ENCODE measurements at regions not wholly inside any gene's neighbourhood (a gene's known extent, or its start where the extent isn't known, plus 50 kb on each side); places are given as distances from the start of the nearest gene placed in this dataset.

DNA sequence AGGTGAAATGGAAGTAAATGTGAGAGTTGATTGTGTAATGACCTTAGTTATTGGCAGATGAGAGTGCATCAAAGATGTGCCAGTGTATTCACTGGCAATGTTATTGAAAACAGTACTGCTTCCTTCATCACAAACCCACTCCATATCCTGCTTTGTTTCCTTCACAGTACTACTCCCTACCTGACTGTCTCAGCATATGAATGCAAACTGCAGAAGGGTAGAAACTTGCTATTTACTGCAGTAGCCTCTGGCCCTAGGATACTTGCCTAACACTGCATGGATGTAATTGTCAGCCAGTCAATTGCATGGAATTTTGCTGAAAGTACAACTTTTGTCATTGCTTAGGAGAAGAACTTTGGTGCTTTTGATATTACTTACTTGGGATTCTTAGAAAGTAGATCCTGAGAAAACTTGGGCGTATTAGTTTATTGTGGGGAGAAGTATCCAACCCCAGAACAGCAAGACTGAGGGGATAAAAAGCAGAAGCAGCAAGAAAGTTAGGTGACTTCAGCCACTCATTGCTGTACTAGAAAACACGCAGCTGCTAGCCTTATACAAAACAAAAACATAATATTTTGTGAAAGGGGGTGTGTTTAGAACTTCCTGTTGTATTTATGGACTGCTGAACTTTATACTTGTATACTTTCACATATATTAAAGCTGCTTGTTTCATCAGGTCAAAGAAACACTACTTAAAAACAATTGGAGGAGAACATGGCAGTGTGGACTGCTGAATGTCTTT lies 219.0 kb downstream of the CCNG2 start:
- no peak for TF ChIP-seq TAF1 (IDR thresholded peaks at IDR 0.05; ENCODE audit: low read depth)
- no peak for TF ChIP-seq EGR1 (IDR thresholded peaks at IDR 0.05)

- TF ChIP-seq, protein P1, sequence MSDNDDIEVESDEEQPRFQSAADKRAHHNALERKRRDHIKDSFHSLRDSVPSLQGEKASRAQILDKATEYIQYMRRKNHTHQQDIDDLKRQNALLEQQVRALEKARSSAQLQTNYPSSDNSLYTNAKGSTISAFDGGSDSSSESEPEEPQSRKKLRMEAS (IDR thresholded peaks at IDR 0.05): no peak
- TF ChIP-seq CREB1 (IDR thresholded peaks at IDR 0.05; ENCODE audit: low read depth) (no peak), TEAD4 (IDR thresholded peaks at IDR 0.05) (no peak), NFIC (IDR thresholded peaks at IDR 0.05) (no peak), EP300 (IDR thresholded peaks at IDR 0.05; ENCODE audit: borderline replicate concordance) (no peak)
Observed at GRCh38 chr4:77376788-77377460, 219.9 kb downstream of the CCNG2 start.

DNA sequence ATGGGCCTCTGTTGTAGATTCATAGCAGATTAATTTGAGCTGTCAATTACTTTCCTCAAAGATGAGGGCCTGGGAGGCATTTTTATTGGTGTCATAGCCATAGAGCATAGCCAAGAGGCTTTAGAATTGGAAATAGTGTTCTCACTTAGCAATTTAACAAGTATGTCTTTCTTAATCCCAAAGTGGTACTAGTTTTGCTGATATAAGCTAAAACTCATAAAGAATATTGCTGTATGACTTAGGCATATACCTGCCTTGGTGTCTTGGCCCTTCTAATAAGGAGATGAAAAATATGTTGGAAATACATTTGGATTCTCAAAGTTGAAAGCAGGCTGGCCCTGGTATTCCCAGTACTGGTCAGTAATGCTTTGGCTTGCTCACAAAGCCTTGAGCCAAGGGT lies 221.5 kb upstream of the CXCL13 start:
- no peak for TF ChIP-seq EP300 (IDR thresholded peaks at IDR 0.05; ENCODE audit: borderline replicate concordance)
- TF ChIP-seq, protein P2, sequence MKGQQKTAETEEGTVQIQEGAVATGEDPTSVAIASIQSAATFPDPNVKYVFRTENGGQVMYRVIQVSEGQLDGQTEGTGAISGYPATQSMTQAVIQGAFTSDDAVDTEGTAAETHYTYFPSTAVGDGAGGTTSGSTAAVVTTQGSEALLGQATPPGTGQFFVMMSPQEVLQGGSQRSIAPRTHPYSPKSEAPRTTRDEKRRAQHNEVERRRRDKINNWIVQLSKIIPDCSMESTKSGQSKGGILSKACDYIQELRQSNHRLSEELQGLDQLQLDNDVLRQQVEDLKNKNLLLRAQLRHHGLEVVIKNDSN (IDR thresholded peaks at IDR 0.05): no peak
- TF ChIP-seq TCF12 (IDR thresholded peaks at IDR 0.05; ENCODE audit: low read depth): no peak
- TF ChIP-seq TEAD4 (IDR thresholded peaks at IDR 0.05): no peak
- TF ChIP-seq EGR1 (IDR thresholded peaks at IDR 0.05): no peak
- TF ChIP-seq ZBTB7A (IDR thresholded peaks at IDR 0.05; ENCODE audit: low read depth): no peak
- TF ChIP-seq NFIC (IDR thresholded peaks at IDR 0.05): no peak
- TF ChIP-seq CREB1 (IDR thresholded peaks at IDR 0.05; ENCODE audit: low read depth): no peak
- TF ChIP-seq YY1 (IDR thresholded peaks at IDR 0.05; ENCODE audit: low read depth): no peak
- TF ChIP-seq, protein P1 (IDR thresholded peaks at IDR 0.05): no peak
- TF ChIP-seq FOXM1 (IDR thresholded peaks at IDR 0.05; ENCODE audit: borderline replicate concordance, low read depth): no peak
- TF ChIP-seq RAD21 (IDR thresholded peaks at IDR 0.05; ENCODE audit: low read depth): no peak
- TF ChIP-seq CEBPB (IDR thresholded peaks at IDR 0.05): no peak
- no peak for TF ChIP-seq TAF1 (IDR thresholded peaks at IDR 0.05; ENCODE audit: low read depth)
- TF ChIP-seq REST (IDR thresholded peaks at IDR 0.05; ENCODE audit: low read depth): no peak

GRCh38 chr4:77385124-77385969 lies 220.3 kb upstream of the CXCL13 start:
- TF ChIP-seq RAD21 (IDR thresholded peaks at IDR 0.05; ENCODE audit: low read depth): peak; percentile 91
- TF ChIP-seq CREB1 (IDR thresholded peaks at IDR 0.05; ENCODE audit: low read depth): no peak
- TF ChIP-seq TCF12 (IDR thresholded peaks at IDR 0.05; ENCODE audit: low read depth): no peak

- TF ChIP-seq CREB1 (IDR thresholded peaks at IDR 0.05; ENCODE audit: low read depth) (no peak), CEBPB (IDR thresholded peaks at IDR 0.05) (no peak), NFIC (IDR thresholded peaks at IDR 0.05) (no peak), YY1 (IDR thresholded peaks at IDR 0.05; ENCODE audit: low read depth) (no peak), TAF1 (IDR thresholded peaks at IDR 0.05; ENCODE audit: low read depth) (no peak), FOXM1 (IDR thresholded peaks at IDR 0.05; ENCODE audit: borderline replicate concordance, low read depth) (no peak), RAD21 (IDR thresholded peaks at IDR 0.05; ENCODE audit: low read depth) (no peak), ZBTB7A (IDR thresholded peaks at IDR 0.05; ENCODE audit: low read depth) (no peak), EP300 (IDR thresholded peaks at IDR 0.05; ENCODE audit: borderline replicate concordance) (no peak), TCF12 (IDR thresholded peaks at IDR 0.05; ENCODE audit: low read depth) (no peak)
- TF ChIP-seq, protein P1 (IDR thresholded peaks at IDR 0.05): no peak
- TF ChIP-seq, protein P2 (IDR thresholded peaks at IDR 0.05): no peak
Observed at GRCh38 chr4:77393996-77394395, 211.6 kb upstream of the CXCL13 start.

- TF ChIP-seq FOXM1 (IDR thresholded peaks at IDR 0.05; ENCODE audit: borderline replicate concordance, low read depth) (no peak), CEBPB (IDR thresholded peaks at IDR 0.05) (no peak), RAD21 (IDR thresholded peaks at IDR 0.05; ENCODE audit: low read depth) (no peak)
- TF ChIP-seq, protein P2 (IDR thresholded peaks at IDR 0.05): no peak
Observed at GRCh38 chr4:77395481-77395880, 210.1 kb upstream of the CXCL13 start.
